Liver (tissue), 8 donors: ENCODE measurements at regions not wholly inside any gene's neighbourhood (a gene's known extent, or its start where the extent isn't known, plus 50 kb on each side); places are given as distances from the start of the nearest gene placed in this dataset.

Source experiments
- DNase-seq: peaks from one replicate; pipeline ENCODE4 v3.0.0-alpha.2; 2017; ENCODE audit warnings: low spot score
- H3K27ac ChIP-seq, 2 donors: one replicate each; pipeline ENCODE4 v1.7.0; 2013; ENCODE audit warnings: inconsistent platforms in 2 of 2, low read length in 2 of 2, control low read depth in 1 of 2, low read depth in 1 of 2, mild to moderate bottlenecking in 1 of 2
- H3K27me3 ChIP-seq, 4 donors: one replicate each; pipeline versions ENCODE4 v1.6.1 to v1.7.0; 2013; ENCODE audit warnings: low read length in 3 of 4, inconsistent platforms in 1 of 4, mild to moderate bottlenecking in 1 of 4, moderate library complexity in 1 of 4; ENCODE audit not compliant: control insufficient read depth in 4 of 4, insufficient read depth in 4 of 4
- H3K36me3 ChIP-seq, 4 donors: one replicate each; pipeline versions ENCODE4 v1.6.1 to v1.7.0; 2013; ENCODE audit warnings: low read length in 3 of 4, mild to moderate bottlenecking in 3 of 4, low read depth in 1 of 4, moderate library complexity in 1 of 4; ENCODE audit not compliant: control insufficient read depth in 4 of 4, insufficient read depth in 3 of 4
- H3K4me1 ChIP-seq, 4 donors: one replicate each; pipeline versions ENCODE4 v1.6.1 to v1.7.0; 2013; ENCODE audit warnings: low read length in 3 of 4, mild to moderate bottlenecking in 3 of 4, moderate library complexity in 1 of 4; ENCODE audit not compliant: control insufficient read depth in 4 of 4, insufficient read depth in 4 of 4
- H3K4me3 ChIP-seq, 3 donors: one replicate each; pipeline versions ENCODE4 v1.6.1 to v1.7.0; 2013; ENCODE audit warnings: low read length in 3 of 3, control low read depth in 1 of 3, low read depth in 1 of 3, mild to moderate bottlenecking in 1 of 3
- H3K9ac ChIP-seq, 2 donors: one replicate each; pipeline ENCODE4 v1.7.0; 2013; ENCODE audit warnings: low read length in 2 of 2, mild to moderate bottlenecking in 2 of 2, moderate library complexity in 2 of 2, control low read depth in 1 of 2, low read depth in 1 of 2
- H3K9me3 ChIP-seq, 4 donors: one replicate each; pipeline versions ENCODE4 v1.6.1 to v1.7.0; 2013; ENCODE audit warnings: low read length in 3 of 4; ENCODE audit not compliant: control insufficient read depth in 4 of 4
- EGR1 ChIP-seq, 2 donors: IDR thresholded peaks; 2 replicates each; pipeline ENCODE4 v1.6.1; 2016 to 2018; ENCODE audit warnings: antibody characterized with exemption in 2 of 2, low read depth in 2 of 2
- FOXA1 ChIP-seq: IDR thresholded peaks from 2 replicates; pipeline ENCODE4 v1.6.1; 2016; ENCODE audit warnings: antibody characterized with exemption
- FOXA2 ChIP-seq: IDR thresholded peaks from 2 replicates; pipeline ENCODE4 v1.6.1; 2016; ENCODE audit warnings: antibody characterized with exemption
- GABPA ChIP-seq, 2 donors: IDR thresholded peaks in 1 of 2; conservative IDR thresholded peaks in 1 of 2; 2 replicates each; pipeline ENCODE4 v1.6.1; 2016; ENCODE audit warnings: antibody characterized with exemption in 2 of 2, mild to moderate bottlenecking in 1 of 2, moderate library complexity in 1 of 2
- HNF4A ChIP-seq, 2 donors: conservative IDR thresholded peaks; 2 replicates each; pipeline ENCODE4 v1.6.1; 2016; ENCODE audit warnings: antibody characterized with exemption in 2 of 2, mild to moderate bottlenecking in 2 of 2
- RAD21 ChIP-seq, 2 donors: IDR thresholded peaks; 2 replicates each; pipeline ENCODE4 v1.6.1; 2016; ENCODE audit warnings: antibody characterized with exemption in 2 of 2, mild to moderate bottlenecking in 2 of 2
- RXRA ChIP-seq, 2 donors: IDR thresholded peaks; 2 replicates each; pipeline ENCODE4 v1.6.1; 2017 to 2018; ENCODE audit warnings: antibody characterized with exemption in 2 of 2, mild to moderate bottlenecking in 1 of 2
- SP1 ChIP-seq: IDR thresholded peaks from 2 replicates; pipeline ENCODE4 v1.6.1; 2018; ENCODE audit warnings: antibody characterized with exemption, mild to moderate bottlenecking
- WGBS: extraction: QIAGEN DNeasy Blood & Tissue Kit; methylation state at CpG from one replicate; pipeline ENCODE4 v1.1.7; 2013; 5-methylcytosine and 5-hydroxymethylcytosine counted together
- TF ChIP-seq, protein P1 (sequence below): IDR thresholded peaks from 2 replicates; pipeline ENCODE4 v1.6.1; 2016; ENCODE audit warnings: antibody characterized with exemption
- TF ChIP-seq, protein P2 (sequence below): fragments of 150-350 bp; IDR thresholded peaks from 2 replicates; pipeline ENCODE4 v1.5.1; 2017; ENCODE audit warnings: improper control_type of control experiment, low read depth, low read length; ENCODE audit not compliant: missing input control
- TF ChIP-seq, protein P3 (sequence below): IDR thresholded peaks from 2 replicates; pipeline ENCODE4 v1.6.1; 2016; ENCODE audit warnings: antibody characterized with exemption
- TF ChIP-seq, protein P4 (sequence below): IDR thresholded peaks from 2 replicates; pipeline ENCODE4 v1.6.1; 2016; ENCODE audit warnings: antibody characterized with exemption, mild to moderate bottlenecking
- donor health status: healthy.
- donor health status: healthy.
- donor health status: healthy.
- donor health status: healthy.
- donor health status: healthy.

DNA sequence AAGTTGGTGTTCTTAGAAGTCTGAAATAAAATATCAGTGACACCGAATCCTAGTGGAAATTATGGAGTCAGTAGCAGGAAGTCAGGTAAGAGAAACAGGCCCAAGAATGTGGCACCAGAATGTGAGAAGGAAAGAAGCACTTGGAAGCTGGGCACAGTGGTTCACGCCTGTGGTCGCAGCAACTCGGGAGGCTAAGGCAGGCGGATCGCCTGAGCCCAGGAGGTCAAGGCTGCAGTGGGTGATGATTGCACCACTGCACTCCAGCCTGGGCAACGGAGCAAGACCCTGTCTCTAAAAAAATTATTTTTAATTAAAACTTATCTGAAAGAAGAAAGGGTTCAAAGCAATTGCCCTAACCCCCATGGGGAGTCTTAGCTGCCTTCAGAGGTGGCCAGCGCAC lies 268.3 kb upstream of the SALL3 start:
- WGBS, result 87% methylated on average over 8 of the region's 8 CpGs
- Histone ChIP-seq H3K4me3 (no peak overlapping the region), H3K27ac (no peak overlapping the region), H3K27me3 (no peaks in the 10 kb centered on the region), H3K4me1 (no peaks in the 10 kb centered on the region), H3K9me3 (peaks cover 2 to 10% (median 8%) of the 10 kb centered on the region in 4 donors), H3K9ac (no peak overlapping the region), H3K36me3 (no peaks in the 10 kb centered on the region)
- TF ChIP-seq RXRA (IDR thresholded peaks at IDR 0.05), result no peak
- no peak for TF ChIP-seq GABPA (IDR thresholded peaks at IDR 0.05 in 1 of 2, conservative IDR thresholded peaks at IDR 0.05 in 1 of 2)
- TF ChIP-seq FOXA1, result no peak
- TF ChIP-seq, protein P1, sequence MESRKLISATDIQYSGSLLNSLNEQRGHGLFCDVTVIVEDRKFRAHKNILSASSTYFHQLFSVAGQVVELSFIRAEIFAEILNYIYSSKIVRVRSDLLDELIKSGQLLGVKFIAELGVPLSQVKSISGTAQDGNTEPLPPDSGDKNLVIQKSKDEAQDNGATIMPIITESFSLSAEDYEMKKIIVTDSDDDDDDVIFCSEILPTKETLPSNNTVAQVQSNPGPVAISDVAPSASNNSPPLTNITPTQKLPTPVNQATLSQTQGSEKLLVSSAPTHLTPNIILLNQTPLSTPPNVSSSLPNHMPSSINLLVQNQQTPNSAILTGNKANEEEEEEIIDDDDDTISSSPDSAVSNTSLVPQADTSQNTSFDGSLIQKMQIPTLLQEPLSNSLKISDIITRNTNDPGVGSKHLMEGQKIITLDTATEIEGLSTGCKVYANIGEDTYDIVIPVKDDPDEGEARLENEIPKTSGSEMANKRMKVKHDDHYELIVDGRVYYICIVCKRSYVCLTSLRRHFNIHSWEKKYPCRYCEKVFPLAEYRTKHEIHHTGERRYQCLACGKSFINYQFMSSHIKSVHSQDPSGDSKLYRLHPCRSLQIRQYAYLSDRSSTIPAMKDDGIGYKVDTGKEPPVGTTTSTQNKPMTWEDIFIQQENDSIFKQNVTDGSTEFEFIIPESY, result no peak
- TF ChIP-seq, protein P2, sequence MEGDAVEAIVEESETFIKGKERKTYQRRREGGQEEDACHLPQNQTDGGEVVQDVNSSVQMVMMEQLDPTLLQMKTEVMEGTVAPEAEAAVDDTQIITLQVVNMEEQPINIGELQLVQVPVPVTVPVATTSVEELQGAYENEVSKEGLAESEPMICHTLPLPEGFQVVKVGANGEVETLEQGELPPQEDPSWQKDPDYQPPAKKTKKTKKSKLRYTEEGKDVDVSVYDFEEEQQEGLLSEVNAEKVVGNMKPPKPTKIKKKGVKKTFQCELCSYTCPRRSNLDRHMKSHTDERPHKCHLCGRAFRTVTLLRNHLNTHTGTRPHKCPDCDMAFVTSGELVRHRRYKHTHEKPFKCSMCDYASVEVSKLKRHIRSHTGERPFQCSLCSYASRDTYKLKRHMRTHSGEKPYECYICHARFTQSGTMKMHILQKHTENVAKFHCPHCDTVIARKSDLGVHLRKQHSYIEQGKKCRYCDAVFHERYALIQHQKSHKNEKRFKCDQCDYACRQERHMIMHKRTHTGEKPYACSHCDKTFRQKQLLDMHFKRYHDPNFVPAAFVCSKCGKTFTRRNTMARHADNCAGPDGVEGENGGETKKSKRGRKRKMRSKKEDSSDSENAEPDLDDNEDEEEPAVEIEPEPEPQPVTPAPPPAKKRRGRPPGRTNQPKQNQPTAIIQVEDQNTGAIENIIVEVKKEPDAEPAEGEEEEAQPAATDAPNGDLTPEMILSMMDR, result no peak
- TF ChIP-seq, protein P3, sequence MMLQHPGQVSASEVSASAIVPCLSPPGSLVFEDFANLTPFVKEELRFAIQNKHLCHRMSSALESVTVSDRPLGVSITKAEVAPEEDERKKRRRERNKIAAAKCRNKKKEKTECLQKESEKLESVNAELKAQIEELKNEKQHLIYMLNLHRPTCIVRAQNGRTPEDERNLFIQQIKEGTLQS, result no peak
- TF ChIP-seq HNF4A (conservative IDR thresholded peaks at IDR 0.05), result no peak
- TF ChIP-seq SP1, result no peak
- no peak for TF ChIP-seq FOXA2
- no peak for TF ChIP-seq EGR1 (IDR thresholded peaks at IDR 0.05; ENCODE audit: low read depth in 2 of 2)
- DNase-seq, result no peak

DNA sequence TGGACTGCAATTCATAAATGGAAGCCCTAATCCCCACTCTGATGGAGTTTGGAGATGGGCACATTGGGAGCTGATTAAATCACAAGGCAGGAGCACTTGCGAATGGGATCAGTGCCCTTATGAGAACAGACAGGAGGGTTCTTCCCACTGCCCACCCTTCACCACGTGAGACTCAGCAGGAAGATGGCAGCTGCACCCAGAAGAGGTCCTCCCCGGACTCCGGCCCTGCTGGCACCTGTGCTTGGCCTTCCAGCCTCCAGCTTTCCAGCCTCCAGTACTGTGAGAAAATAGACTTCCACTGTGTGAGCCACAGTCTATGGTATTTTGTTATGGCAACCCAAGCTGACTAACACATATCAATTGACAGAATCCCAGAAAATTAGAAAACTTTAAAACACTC lies 267.6 kb upstream of the SALL3 start:
- no peak for DNase-seq
- peaks cover 2 to 10% (median 8%) of the 10 kb centered on the region in 4 donors for H3K9me3 ChIP-seq
- no peaks in the 10 kb centered on the region for H3K36me3 ChIP-seq
- no peaks in the 10 kb centered on the region for H3K4me1 ChIP-seq
- 52% methylated on average over 4 of the region's 4 CpGs for WGBS
- H3K27ac ChIP-seq, result no peak overlapping the region
- H3K4me3 ChIP-seq, result no peak overlapping the region
- no peak for TF ChIP-seq RAD21 (IDR thresholded peaks at IDR 0.05)
- no peak for TF ChIP-seq FOXA1
- TF ChIP-seq, protein P3, result no peak
- TF ChIP-seq, protein P4, sequence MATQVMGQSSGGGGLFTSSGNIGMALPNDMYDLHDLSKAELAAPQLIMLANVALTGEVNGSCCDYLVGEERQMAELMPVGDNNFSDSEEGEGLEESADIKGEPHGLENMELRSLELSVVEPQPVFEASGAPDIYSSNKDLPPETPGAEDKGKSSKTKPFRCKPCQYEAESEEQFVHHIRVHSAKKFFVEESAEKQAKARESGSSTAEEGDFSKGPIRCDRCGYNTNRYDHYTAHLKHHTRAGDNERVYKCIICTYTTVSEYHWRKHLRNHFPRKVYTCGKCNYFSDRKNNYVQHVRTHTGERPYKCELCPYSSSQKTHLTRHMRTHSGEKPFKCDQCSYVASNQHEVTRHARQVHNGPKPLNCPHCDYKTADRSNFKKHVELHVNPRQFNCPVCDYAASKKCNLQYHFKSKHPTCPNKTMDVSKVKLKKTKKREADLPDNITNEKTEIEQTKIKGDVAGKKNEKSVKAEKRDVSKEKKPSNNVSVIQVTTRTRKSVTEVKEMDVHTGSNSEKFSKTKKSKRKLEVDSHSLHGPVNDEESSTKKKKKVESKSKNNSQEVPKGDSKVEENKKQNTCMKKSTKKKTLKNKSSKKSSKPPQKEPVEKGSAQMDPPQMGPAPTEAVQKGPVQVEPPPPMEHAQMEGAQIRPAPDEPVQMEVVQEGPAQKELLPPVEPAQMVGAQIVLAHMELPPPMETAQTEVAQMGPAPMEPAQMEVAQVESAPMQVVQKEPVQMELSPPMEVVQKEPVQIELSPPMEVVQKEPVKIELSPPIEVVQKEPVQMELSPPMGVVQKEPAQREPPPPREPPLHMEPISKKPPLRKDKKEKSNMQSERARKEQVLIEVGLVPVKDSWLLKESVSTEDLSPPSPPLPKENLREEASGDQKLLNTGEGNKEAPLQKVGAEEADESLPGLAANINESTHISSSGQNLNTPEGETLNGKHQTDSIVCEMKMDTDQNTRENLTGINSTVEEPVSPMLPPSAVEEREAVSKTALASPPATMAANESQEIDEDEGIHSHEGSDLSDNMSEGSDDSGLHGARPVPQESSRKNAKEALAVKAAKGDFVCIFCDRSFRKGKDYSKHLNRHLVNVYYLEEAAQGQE, result no peak
- H3K9ac ChIP-seq, result no peak overlapping the region
- no peaks in the 10 kb centered on the region for H3K27me3 ChIP-seq
